ENCODE measurements at regions not wholly inside any gene's neighbourhood (a gene's known extent, or its start where the extent isn't known, plus 50 kb on each side); places are given as distances from the start of the nearest gene placed in this dataset.

- no peak for TF ChIP-seq POLR2A (IDR thresholded peaks at IDR 0.05)
- no peak for TF ChIP-seq POLR2AphosphoS5 (IDR thresholded peaks at IDR 0.05)
- TF ChIP-seq CTCF (IDR thresholded peaks at IDR 0.05) = no peak
- no peak for TF ChIP-seq EP300 (IDR thresholded peaks at IDR 0.05)
Observed at GRCh38 chr4:34851411-34851810, 1392.9 kb downstream of the ARAP2 start.

Measured in stomach (tissue), 4 donors.